ENCODE measurements at regions not wholly inside any gene's neighbourhood (a gene's known extent, or its start where the extent isn't known, plus 50 kb on each side); places are given as distances from the start of the nearest gene placed in this dataset.
A peak's percentile ranks its signal among the peaks of the same experiment; 100 is the strongest.

DNA sequence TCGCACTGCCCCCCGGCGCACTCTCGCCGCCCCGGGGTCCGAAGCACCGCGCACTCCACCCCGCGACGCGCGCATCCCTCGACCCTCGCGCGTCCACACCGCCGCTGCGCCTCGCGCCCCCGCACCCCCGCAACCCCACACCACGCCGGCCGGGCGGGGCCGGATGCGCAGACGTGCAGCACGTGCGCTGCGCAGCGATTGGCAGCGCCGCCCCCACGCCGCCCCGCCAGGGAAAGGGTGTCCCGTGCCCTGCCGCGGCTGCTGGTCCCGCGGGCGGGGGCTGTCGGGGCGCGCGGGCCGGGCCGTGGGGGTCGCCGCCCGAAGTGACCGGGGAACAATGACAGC is 53.7 kb upstream of the KDM7A start:
- H3K4me3 ChIP-seq (ENCODE audit: low read length): peak overlapping the region; percentile 63; the same call in 1 of the 2 replicates
- no CpG with 5 or more reads among the region's 57 CpGs for whole genome bisulfite sequencing (ENCODE audit: insufficient coverage, insufficient read length)
- no peak overlapping the region for H3K27ac ChIP-seq (ENCODE audit: low read length)
- no peaks in the 10 kb centered on the region for H3K4me1 ChIP-seq (ENCODE audit: control insufficient read depth, insufficient read depth, low read length)
- no peak for DNase-seq (ENCODE audit: low read depth, low spot score)
- H3K36me3 ChIP-seq (ENCODE audit: control insufficient read depth, insufficient read depth, low read length): no peaks in the 10 kb centered on the region
- H3K27me3 ChIP-seq (ENCODE audit: control insufficient read depth, insufficient read depth, low read length): no peaks in the 10 kb centered on the region
- H3K9me3 ChIP-seq (ENCODE audit: control insufficient read depth, insufficient read depth, low read length): no peaks in the 10 kb centered on the region

DNA sequence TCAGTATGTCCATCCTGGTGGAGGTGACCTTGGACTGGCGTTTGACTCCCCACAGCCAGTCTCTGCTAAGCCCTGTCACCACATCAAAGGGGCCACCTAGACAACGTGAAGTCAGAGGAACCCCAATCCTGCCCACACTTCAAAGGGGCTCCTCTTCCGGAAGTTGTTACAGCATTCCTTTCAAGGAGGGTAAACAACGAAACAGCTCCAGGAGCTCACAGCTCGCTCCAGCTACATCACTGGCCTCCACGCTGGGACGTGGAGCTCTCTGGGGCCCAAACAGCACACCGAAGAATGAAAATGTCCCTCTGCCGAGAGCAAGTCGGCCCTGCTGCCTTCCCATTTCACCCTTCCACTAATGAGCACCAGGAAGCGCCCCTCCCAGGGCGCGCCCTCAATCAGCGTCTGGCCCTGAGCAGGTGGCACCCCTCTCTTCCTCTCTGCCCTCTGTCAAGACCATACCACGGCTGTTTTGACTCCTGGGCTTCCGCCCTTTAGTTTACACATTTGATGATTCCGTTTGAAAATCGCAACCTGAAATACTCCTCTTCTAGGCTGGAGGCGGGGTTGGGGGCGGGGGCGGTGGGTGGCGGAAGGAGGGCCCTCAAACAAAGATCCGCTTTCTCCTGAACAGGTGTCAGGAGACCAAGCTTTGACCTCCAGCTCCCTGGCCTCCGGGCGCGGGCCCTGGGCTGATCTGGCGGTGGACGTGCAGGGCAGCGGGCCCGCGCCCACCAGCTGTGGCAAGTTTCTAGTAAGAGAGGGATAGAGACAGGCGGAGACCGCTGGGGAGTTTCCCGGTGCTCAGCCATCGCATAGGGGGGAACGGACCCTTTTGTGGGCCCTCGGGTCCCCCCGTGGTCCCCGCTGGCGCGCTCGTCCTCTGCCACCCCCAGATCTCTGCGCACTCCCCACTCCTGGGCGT is 53.1 kb upstream of the KDM7A start:
- Histone ChIP-seq H3K27ac (ENCODE audit: low read length) (no peak overlapping the region), H3K27me3 (ENCODE audit: control insufficient read depth, insufficient read depth, low read length) (no peaks in the 10 kb centered on the region), H3K9me3 (ENCODE audit: control insufficient read depth, insufficient read depth, low read length) (no peaks in the 10 kb centered on the region), H3K36me3 (ENCODE audit: control insufficient read depth, insufficient read depth, low read length) (no peaks in the 10 kb centered on the region), H3K4me3 (ENCODE audit: low read length) (peak overlapping the region; percentile 63; the same call in 1 of the 2 replicates), H3K4me1 (ENCODE audit: control insufficient read depth, insufficient read depth, low read length) (no peaks in the 10 kb centered on the region)
- no peak for DNase-seq (ENCODE audit: low read depth, low spot score)
- WGBS (ENCODE audit: insufficient coverage, insufficient read length): no CpG with 5 or more reads among the region's 44 CpGs

DNA sequence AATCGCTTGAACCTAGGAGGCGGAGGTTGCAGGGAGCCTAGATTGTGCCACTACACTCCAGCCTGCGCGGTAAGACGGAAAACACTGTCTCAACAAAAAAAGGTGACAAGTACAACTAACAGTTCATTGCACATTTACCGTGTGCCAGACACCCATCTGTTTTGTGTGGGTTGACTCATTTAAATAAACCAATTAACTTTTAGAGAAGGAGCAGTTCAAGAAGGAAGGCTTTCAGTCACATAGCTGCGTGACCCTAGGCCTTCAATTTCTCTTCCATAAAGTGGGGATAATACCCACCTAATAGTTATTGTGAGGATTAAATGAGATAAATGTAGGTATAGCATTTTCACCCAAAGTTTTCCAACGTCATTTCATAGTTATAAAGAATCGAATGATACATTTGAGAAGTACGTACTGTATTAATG is 52.3 kb upstream of the KDM7A start:
- no peak overlapping the region for H3K4me3 ChIP-seq (ENCODE audit: low read length)
- no peaks in the 10 kb centered on the region for H3K27me3 ChIP-seq (ENCODE audit: control insufficient read depth, insufficient read depth, low read length)
- no peaks in the 10 kb centered on the region for H3K9me3 ChIP-seq (ENCODE audit: control insufficient read depth, insufficient read depth, low read length)
- H3K4me1 ChIP-seq (ENCODE audit: control insufficient read depth, insufficient read depth, low read length): no peaks in the 10 kb centered on the region
- WGBS (ENCODE audit: insufficient coverage, insufficient read length): no CpG with 5 or more reads among the region's 10 CpGs
- DNase-seq (ENCODE audit: low read depth, low spot score): no peak
- no peaks in the 10 kb centered on the region for H3K36me3 ChIP-seq (ENCODE audit: control insufficient read depth, insufficient read depth, low read length)
- no peak overlapping the region for H3K27ac ChIP-seq (ENCODE audit: low read length)
